HepG2 (cell line): ENCODE measurements at regions not wholly inside any gene's neighbourhood (a gene's known extent, or its start where the extent isn't known, plus 50 kb on each side); places are given as distances from the start of the nearest gene placed in this dataset.

Source experiments
- ATAD3A ChIP-seq: sonication (generic); formaldehyde crosslinking; IDR thresholded peaks from 2 replicates; pipeline ENCODE4 v1.4.0; 2020; ENCODE audit warnings: missing genetic modification reagents
- CC2D1A ChIP-seq: sonication (generic); formaldehyde crosslinking; IDR thresholded peaks from 2 replicates; pipeline ENCODE4 v1.8.1; 2023; ENCODE audit warnings: mild to moderate bottlenecking, missing genetic modification reagents
- FOSL2 ChIP-seq: sonication (generic); formaldehyde crosslinking; IDR thresholded peaks from 2 replicates; pipeline ENCODE4 v1.4.0; 2020; ENCODE audit warnings: missing genetic modification reagents
- HMG20A ChIP-seq: IDR thresholded peaks from 2 replicates; pipeline ENCODE4 v1.6.1; 2016; ENCODE audit warnings: borderline replicate concordance
- HMGA1 ChIP-seq: sonication (generic); formaldehyde crosslinking; conservative IDR thresholded peaks from 2 replicates; pipeline ENCODE4 v1.4.0; 2020; ENCODE audit warnings: missing genetic modification reagents
- ISL2 ChIP-seq: sonication (generic); formaldehyde crosslinking; IDR thresholded peaks from 2 replicates; pipeline ENCODE4 v1.5.0; 2020; ENCODE audit warnings: missing genetic modification reagents
- KLF9 ChIP-seq: IDR thresholded peaks from 2 replicates; pipeline ENCODE4 v1.6.1; 2016; ENCODE audit warnings: low read depth
- MIER3 ChIP-seq: IDR thresholded peaks from 2 replicates; pipeline ENCODE4 v1.6.1; 2016; ENCODE audit warnings: missing compliant biosample characterization, borderline replicate concordance
- POLR2AphosphoS2 ChIP-seq: IDR thresholded peaks from 2 replicates; pipeline ENCODE4 v1.6.1; 2011; ENCODE audit warnings: low read depth, low read length, improper control_type of control experiment
- PPARG ChIP-seq: conservative IDR thresholded peaks from 2 replicates; pipeline ENCODE4 v1.6.1; 2016; ENCODE audit warnings: missing biosample characterization, missing genetic modification reagents
- RBAK ChIP-seq: sonication (generic); formaldehyde crosslinking; IDR thresholded peaks from 2 replicates; pipeline ENCODE4 v1.5.1; 2020; ENCODE audit warnings: mild to moderate bottlenecking, missing genetic modification reagents
- SIX4 ChIP-seq: sonication (generic); formaldehyde crosslinking; IDR thresholded peaks from 2 replicates; pipeline ENCODE4 v1.4.0; 2020; ENCODE audit warnings: missing genetic modification reagents
- TEAD3 ChIP-seq: optimal IDR thresholded peaks from 2 replicates; pipeline ENCODE3; 2016; ENCODE audit warnings: borderline replicate concordance
- TGIF2 ChIP-seq: IDR thresholded peaks from 2 replicates; pipeline ENCODE4 v1.6.1; 2016; ENCODE audit warnings: control low read depth, missing compliant biosample characterization
- ZNF772 ChIP-seq: sonication (generic); formaldehyde crosslinking; IDR thresholded peaks from 2 replicates; pipeline ENCODE4 v1.5.0; 2020; ENCODE audit warnings: mild to moderate bottlenecking, missing genetic modification reagents
- TF ChIP-seq, protein P1 (sequence below): sonication (generic); formaldehyde crosslinking; IDR thresholded peaks from 2 replicates; pipeline ENCODE4 v1.4.0; 2020; ENCODE audit warnings: missing genetic modification reagents, borderline replicate concordance
- TF ChIP-seq, protein P2 (sequence below): IDR thresholded peaks from 2 replicates; pipeline ENCODE4 v1.6.1; 2016; ENCODE audit warnings: mild to moderate bottlenecking, missing biosample characterization, missing genetic modification reagents
- TF ChIP-seq, protein P3 (sequence below): sonication (generic); formaldehyde crosslinking; IDR thresholded peaks from 2 replicates; pipeline ENCODE4 v1.4.0; 2020; ENCODE audit warnings: mild to moderate bottlenecking, missing genetic modification reagents
- TF ChIP-seq, protein P4 (sequence below): IDR thresholded peaks from 2 replicates; pipeline ENCODE4 v1.6.1; 2016; ENCODE audit warnings: missing biosample characterization, missing genetic modification reagents, low read depth
- TF ChIP-seq, protein P5 (sequence below): sonication (generic); formaldehyde crosslinking; IDR thresholded peaks from 2 replicates; pipeline ENCODE4 v1.4.0; 2020; ENCODE audit warnings: mild to moderate bottlenecking, missing genetic modification reagents
- TF ChIP-seq, protein P6 (sequence below): sonication (generic); formaldehyde crosslinking; conservative IDR thresholded peaks from 2 replicates; pipeline ENCODE4 v1.8.0; 2022; ENCODE audit warnings: low read depth, missing genetic modification reagents
- TF ChIP-seq, protein P7 (sequence below): sonication (generic); formaldehyde crosslinking; conservative IDR thresholded peaks from 2 replicates; pipeline ENCODE4 v1.8.1; 2023; ENCODE audit warnings: missing genetic modification reagents

DNA sequence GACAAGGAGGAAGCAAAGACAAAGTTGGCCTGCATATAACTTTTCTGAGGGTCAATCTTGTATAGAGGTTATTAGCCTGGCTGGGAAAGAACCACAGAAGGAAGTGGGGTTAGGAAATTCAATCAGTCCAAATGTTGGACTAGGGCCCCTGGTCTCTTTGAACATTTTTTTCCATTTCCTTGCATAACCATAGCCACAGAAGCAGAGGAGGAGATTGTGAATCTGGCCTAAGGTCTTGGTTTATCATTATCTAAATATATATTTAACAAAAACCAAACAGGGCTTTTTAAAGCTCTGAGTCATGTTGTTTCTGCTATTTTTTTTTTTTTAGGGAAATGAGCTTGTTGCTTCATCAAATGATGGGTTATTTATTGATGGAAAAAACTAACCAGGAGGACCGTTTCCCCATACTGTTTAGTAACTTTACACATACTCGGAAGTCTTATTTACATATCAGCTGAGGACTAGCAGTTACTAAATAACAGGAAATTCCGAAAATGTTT lies 97.7 kb upstream of the ACSL4 start (continued):
- TF ChIP-seq, protein P1, sequence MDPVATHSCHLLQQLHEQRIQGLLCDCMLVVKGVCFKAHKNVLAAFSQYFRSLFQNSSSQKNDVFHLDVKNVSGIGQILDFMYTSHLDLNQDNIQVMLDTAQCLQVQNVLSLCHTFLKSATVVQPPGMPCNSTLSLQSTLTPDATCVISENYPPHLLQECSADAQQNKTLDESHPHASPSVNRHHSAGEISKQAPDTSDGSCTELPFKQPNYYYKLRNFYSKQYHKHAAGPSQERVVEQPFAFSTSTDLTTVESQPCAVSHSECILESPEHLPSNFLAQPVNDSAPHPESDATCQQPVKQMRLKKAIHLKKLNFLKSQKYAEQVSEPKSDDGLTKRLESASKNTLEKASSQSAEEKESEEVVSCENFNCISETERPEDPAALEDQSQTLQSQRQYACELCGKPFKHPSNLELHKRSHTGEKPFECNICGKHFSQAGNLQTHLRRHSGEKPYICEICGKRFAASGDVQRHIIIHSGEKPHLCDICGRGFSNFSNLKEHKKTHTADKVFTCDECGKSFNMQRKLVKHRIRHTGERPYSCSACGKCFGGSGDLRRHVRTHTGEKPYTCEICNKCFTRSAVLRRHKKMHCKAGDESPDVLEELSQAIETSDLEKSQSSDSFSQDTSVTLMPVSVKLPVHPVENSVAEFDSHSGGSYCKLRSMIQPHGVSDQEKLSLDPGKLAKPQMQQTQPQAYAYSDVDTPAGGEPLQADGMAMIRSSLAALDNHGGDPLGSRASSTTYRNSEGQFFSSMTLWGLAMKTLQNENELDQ (CRISPR knock-in tag) = no peak
- peak; percentile 62; the same call in 1 of the 2 replicates for TF ChIP-seq FOSL2
- TF ChIP-seq ISL2 = peak; percentile 93
- TF ChIP-seq SIX4 (CRISPR knock-in tag) = no peak
- no peak for TF ChIP-seq ZNF772 (CRISPR knock-in tag)
- no peak for TF ChIP-seq MIER3 (CRISPR knock-in tag)
- no peak for TF ChIP-seq KLF9 (CRISPR knock-in tag)
- TF ChIP-seq TEAD3 (CRISPR knock-in tag) = peak; percentile 34
- TF ChIP-seq POLR2AphosphoS2 = no peak
- TF ChIP-seq PPARG = peak; percentile 55; the same call in 1 of the 2 replicates
- no peak for TF ChIP-seq TGIF2
- no peak for TF ChIP-seq CC2D1A (CRISPR knock-in tag)
- peak; percentile 71; the same call in 1 of the 2 replicates for TF ChIP-seq HMG20A (CRISPR knock-in tag)
- TF ChIP-seq, protein P2, sequence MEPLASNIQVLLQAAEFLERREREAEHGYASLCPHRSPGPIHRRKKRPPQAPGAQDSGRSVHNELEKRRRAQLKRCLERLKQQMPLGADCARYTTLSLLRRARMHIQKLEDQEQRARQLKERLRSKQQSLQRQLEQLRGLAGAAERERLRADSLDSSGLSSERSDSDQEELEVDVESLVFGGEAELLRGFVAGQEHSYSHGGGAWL (CRISPR knock-in tag) = no peak
- TF ChIP-seq, protein P3, sequence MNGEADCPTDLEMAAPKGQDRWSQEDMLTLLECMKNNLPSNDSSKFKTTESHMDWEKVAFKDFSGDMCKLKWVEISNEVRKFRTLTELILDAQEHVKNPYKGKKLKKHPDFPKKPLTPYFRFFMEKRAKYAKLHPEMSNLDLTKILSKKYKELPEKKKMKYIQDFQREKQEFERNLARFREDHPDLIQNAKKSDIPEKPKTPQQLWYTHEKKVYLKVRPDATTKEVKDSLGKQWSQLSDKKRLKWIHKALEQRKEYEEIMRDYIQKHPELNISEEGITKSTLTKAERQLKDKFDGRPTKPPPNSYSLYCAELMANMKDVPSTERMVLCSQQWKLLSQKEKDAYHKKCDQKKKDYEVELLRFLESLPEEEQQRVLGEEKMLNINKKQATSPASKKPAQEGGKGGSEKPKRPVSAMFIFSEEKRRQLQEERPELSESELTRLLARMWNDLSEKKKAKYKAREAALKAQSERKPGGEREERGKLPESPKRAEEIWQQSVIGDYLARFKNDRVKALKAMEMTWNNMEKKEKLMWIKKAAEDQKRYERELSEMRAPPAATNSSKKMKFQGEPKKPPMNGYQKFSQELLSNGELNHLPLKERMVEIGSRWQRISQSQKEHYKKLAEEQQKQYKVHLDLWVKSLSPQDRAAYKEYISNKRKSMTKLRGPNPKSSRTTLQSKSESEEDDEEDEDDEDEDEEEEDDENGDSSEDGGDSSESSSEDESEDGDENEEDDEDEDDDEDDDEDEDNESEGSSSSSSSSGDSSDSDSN (CRISPR knock-in tag) = no peak
- TF ChIP-seq, protein P4, sequence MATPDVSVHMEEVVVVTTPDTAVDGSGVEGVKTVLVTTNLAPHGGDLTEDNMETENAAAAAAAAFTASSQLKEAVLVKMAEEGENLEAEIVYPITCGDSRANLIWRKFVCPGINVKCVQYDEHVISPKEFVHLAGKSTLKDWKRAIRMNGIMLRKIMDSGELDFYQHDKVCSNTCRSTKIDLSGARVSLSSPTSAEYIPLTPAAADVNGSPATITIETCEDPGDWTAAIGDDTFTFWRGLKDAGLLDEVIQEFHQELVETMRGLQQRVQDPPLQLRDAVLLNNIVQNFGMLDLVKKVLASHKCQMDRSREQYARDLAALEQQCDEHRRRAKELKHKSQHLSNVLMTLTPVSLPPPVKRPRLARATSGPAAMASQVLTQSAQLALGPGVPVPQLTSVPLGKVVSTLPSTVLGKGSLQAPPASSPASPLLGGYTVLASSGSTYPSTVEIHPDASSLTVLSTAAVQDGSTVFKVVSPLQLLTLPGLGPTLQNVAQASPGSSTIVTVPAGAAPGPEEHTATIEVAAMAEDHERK (CRISPR knock-in tag) = no peak
- TF ChIP-seq, protein P5, sequence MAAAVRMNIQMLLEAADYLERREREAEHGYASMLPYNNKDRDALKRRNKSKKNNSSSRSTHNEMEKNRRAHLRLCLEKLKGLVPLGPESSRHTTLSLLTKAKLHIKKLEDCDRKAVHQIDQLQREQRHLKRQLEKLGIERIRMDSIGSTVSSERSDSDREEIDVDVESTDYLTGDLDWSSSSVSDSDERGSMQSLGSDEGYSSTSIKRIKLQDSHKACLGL (CRISPR knock-in tag) = no peak
- TF ChIP-seq, protein P6, sequence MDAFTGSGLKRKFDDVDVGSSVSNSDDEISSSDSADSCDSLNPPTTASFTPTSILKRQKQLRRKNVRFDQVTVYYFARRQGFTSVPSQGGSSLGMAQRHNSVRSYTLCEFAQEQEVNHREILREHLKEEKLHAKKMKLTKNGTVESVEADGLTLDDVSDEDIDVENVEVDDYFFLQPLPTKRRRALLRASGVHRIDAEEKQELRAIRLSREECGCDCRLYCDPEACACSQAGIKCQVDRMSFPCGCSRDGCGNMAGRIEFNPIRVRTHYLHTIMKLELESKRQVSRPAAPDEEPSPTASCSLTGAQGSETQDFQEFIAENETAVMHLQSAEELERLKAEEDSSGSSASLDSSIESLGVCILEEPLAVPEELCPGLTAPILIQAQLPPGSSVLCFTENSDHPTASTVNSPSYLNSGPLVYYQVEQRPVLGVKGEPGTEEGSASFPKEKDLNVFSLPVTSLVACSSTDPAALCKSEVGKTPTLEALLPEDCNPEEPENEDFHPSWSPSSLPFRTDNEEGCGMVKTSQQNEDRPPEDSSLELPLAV (CRISPR knock-in tag) = no peak
- TF ChIP-seq, protein P7, sequence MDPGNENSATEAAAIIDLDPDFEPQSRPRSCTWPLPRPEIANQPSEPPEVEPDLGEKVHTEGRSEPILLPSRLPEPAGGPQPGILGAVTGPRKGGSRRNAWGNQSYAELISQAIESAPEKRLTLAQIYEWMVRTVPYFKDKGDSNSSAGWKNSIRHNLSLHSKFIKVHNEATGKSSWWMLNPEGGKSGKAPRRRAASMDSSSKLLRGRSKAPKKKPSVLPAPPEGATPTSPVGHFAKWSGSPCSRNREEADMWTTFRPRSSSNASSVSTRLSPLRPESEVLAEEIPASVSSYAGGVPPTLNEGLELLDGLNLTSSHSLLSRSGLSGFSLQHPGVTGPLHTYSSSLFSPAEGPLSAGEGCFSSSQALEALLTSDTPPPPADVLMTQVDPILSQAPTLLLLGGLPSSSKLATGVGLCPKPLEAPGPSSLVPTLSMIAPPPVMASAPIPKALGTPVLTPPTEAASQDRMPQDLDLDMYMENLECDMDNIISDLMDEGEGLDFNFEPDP (CRISPR knock-in tag) = no peak
- TF ChIP-seq RBAK = no peak
- TF ChIP-seq ATAD3A (CRISPR knock-in tag) = no peak
- no peak for TF ChIP-seq HMGA1 (CRISPR knock-in tag)
